GM23338 (cell line): ENCODE measurements at regions not wholly inside any gene's neighbourhood (a gene's known extent, or its start where the extent isn't known, plus 50 kb on each side); places are given as distances from the start of the nearest gene placed in this dataset.
A peak's percentile ranks its signal among the peaks of the same experiment; 100 is the strongest.

Experiments
- CREB1 ChIP-seq: fragments of 250-450 bp; sonication (Bioruptor Pico); IDR thresholded peaks from 2 replicates; pipeline ENCODE4 v1.5.0; 2020; ENCODE audit warnings: low read depth, mild to moderate bottlenecking, moderate library complexity
- EZH2 ChIP-seq: fragments of 200-600 bp; sonication (generic); IDR thresholded peaks from one replicate; pipeline ENCODE4 v1.8.0; 2017; ENCODE audit warnings: antibody characterized with exemption, mild to moderate bottlenecking, low read depth; ENCODE audit not compliant: unreplicated experiment
- EZH2phosphoT487 ChIP-seq: fragments of 200-600 bp; sonication (generic); IDR thresholded peaks from one replicate; pipeline ENCODE4 v1.8.1; 2018; ENCODE audit warnings: antibody characterized with exemption; ENCODE audit not compliant: unreplicated experiment
- JUNB ChIP-seq: IDR thresholded peaks from one replicate; pipeline ENCODE4 v1.6.1; 2016; ENCODE audit warnings: antibody characterized with exemption; ENCODE audit not compliant: unreplicated experiment
- NANOG ChIP-seq: IDR thresholded peaks from 2 replicates; pipeline ENCODE4 v1.6.1; 2016; ENCODE audit warnings: antibody characterized with exemption, borderline replicate concordance
- POLR2AphosphoS5 ChIP-seq: IDR thresholded peaks from 2 replicates; pipeline ENCODE4 v1.6.1; 2016; ENCODE audit warnings: antibody characterized with exemption, low read depth
- REST ChIP-seq: IDR thresholded peaks from one replicate; pipeline ENCODE4 v1.6.1; 2018; ENCODE audit warnings: antibody characterized with exemption; ENCODE audit not compliant: unreplicated experiment
- ZNF114 ChIP-seq: fragments of 250-450 bp; sonication (Bioruptor Pico); IDR thresholded peaks from 2 replicates; pipeline ENCODE4 v1.5.0; 2020; ENCODE audit warnings: mild to moderate bottlenecking, moderate library complexity
- ZNF331 ChIP-seq: fragments of 250-450 bp; sonication (Bioruptor Pico); IDR thresholded peaks from 2 replicates; pipeline ENCODE4 v1.5.0; 2020; ENCODE audit warnings: low read depth, mild to moderate bottlenecking, moderate library complexity
- TF ChIP-seq, protein P1 (sequence below), 2 experiments: fragments of 200-600 bp in 1 of 2; sonication (generic) in 1 of 2; conservative IDR thresholded peaks; 2 replicates each; pipeline versions ENCODE4 v1.5.1 to v1.6.1; 2016 to 2017; ENCODE audit warnings: antibody characterized with exemption in 2 of 2, low read depth in 2 of 2, mild to moderate bottlenecking in 2 of 2, moderate library complexity in 1 of 2
- TF ChIP-seq, protein P2 (sequence below): fragments of 250-450 bp; sonication (Bioruptor Pico); IDR thresholded peaks from 2 replicates; pipeline ENCODE4 v1.5.0; 2020; ENCODE audit warnings: mild to moderate bottlenecking, moderate library complexity

GRCh38 chr13:55999709-56000108, 1141.0 kb upstream of the PRR20A start:
- TF ChIP-seq REST (no peak), POLR2AphosphoS5 (no peak), EZH2 (no peak), EZH2phosphoT487 (no peak), CREB1 (CRISPR knock-in tag) (no peak), ZNF114 (CRISPR knock-in tag) (no peak), JUNB (no peak), ZNF331 (no peak), NANOG (no peak)
- TF ChIP-seq, protein P1, sequence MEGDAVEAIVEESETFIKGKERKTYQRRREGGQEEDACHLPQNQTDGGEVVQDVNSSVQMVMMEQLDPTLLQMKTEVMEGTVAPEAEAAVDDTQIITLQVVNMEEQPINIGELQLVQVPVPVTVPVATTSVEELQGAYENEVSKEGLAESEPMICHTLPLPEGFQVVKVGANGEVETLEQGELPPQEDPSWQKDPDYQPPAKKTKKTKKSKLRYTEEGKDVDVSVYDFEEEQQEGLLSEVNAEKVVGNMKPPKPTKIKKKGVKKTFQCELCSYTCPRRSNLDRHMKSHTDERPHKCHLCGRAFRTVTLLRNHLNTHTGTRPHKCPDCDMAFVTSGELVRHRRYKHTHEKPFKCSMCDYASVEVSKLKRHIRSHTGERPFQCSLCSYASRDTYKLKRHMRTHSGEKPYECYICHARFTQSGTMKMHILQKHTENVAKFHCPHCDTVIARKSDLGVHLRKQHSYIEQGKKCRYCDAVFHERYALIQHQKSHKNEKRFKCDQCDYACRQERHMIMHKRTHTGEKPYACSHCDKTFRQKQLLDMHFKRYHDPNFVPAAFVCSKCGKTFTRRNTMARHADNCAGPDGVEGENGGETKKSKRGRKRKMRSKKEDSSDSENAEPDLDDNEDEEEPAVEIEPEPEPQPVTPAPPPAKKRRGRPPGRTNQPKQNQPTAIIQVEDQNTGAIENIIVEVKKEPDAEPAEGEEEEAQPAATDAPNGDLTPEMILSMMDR (conservative IDR thresholded peaks at IDR 0.05; ENCODE audit: low read depth in 2 of 2), result peak; percentile 65 to 73
- TF ChIP-seq, protein P2, sequence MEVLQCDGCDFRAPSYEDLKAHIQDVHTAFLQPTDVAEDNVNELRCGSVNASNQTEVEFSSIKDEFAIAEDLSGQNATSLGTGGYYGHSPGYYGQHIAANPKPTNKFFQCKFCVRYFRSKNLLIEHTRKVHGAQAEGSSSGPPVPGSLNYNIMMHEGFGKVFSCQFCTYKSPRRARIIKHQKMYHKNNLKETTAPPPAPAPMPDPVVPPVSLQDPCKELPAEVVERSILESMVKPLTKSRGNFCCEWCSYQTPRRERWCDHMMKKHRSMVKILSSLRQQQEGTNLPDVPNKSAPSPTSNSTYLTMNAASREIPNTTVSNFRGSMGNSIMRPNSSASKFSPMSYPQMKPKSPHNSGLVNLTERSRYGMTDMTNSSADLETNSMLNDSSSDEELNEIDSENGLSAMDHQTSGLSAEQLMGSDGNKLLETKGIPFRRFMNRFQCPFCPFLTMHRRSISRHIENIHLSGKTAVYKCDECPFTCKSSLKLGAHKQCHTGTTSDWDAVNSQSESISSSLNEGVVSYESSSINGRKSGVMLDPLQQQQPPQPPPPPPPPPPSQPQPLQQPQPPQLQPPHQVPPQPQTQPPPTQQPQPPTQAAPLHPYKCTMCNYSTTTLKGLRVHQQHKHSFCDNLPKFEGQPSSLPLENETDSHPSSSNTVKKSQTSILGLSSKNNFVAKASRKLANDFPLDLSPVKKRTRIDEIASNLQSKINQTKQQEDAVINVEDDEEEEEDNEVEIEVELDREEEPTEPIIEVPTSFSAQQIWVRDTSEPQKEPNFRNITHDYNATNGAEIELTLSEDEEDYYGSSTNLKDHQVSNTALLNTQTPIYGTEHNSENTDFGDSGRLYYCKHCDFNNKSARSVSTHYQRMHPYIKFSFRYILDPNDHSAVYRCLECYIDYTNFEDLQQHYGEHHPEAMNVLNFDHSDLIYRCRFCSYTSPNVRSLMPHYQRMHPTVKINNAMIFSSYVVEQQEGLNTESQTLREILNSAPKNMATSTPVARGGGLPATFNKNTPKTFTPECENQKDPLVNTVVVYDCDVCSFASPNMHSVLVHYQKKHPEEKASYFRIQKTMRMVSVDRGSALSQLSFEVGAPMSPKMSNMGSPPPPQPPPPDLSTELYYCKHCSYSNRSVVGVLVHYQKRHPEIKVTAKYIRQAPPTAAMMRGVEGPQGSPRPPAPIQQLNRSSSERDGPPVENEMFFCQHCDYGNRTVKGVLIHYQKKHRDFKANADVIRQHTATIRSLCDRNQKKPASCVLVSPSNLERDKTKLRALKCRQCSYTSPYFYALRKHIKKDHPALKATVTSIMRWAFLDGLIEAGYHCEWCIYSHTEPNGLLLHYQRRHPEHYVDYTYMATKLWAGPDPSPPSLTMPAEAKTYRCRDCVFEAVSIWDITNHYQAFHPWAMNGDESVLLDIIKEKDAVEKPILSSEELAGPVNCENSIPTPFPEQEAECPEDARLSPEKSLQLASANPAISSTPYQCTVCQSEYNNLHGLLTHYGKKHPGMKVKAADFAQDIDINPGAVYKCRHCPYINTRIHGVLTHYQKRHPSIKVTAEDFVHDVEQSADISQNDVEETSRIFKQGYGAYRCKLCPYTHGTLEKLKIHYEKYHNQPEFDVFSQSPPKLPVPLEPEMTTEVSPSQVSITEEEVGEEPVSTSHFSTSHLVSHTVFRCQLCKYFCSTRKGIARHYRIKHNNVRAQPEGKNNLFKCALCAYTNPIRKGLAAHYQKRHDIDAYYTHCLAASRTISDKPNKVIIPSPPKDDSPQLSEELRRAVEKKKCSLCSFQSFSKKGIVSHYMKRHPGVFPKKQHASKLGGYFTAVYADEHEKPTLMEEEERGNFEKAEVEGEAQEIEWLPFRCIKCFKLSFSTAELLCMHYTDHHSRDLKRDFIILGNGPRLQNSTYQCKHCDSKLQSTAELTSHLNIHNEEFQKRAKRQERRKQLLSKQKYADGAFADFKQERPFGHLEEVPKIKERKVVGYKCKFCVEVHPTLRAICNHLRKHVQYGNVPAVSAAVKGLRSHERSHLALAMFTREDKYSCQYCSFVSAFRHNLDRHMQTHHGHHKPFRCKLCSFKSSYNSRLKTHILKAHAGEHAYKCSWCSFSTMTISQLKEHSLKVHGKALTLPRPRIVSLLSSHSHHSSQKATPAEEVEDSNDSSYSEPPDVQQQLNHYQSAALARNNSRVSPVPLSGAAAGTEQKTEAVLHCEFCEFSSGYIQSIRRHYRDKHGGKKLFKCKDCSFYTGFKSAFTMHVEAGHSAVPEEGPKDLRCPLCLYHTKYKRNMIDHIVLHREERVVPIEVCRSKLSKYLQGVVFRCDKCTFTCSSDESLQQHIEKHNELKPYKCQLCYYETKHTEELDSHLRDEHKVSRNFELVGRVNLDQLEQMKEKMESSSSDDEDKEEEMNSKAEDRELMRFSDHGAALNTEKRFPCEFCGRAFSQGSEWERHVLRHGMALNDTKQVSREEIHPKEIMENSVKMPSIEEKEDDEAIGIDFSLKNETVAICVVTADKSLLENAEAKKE (CRISPR knock-in tag), result no peak
